ENCODE measurements at regions not wholly inside any gene's neighbourhood (a gene's known extent, or its start where the extent isn't known, plus 50 kb on each side); places are given as distances from the start of the nearest gene placed in this dataset.

- Mint-ChIP-seq H3K27ac (no peak overlapping the region), H3K27me3 (ENCODE audit: low read depth) (no peaks in the 10 kb centered on the region), H3K4me1 (peaks cover 12% of the 10 kb centered on the region), H3K36me3 (no peaks in the 10 kb centered on the region), H3K9me3 (no peaks in the 10 kb centered on the region), H3K4me3 (no peak overlapping the region)
- TF ChIP-seq CTCF (IDR thresholded peaks at IDR 0.05; ENCODE audit: unreplicated experiment): no peak
- no peak for DNase-seq (ENCODE audit: low spot score in 2 of 2, unreplicated experiment in 2 of 2)
Observed at GRCh38 chr12:124080649-124081048, 107.6 kb downstream of the ZNF664 start.

GRCh38 chr12:124082012-124082411 lies 109.0 kb downstream of the ZNF664 start:
- H3K27me3 Mint-ChIP-seq (ENCODE audit: low read depth): no peaks in the 10 kb centered on the region
- DNase-seq (ENCODE audit: low spot score in 2 of 2, unreplicated experiment in 2 of 2): no peak
- peaks cover 20% of the 10 kb centered on the region for H3K4me1 Mint-ChIP-seq
- H3K9me3 Mint-ChIP-seq: no peaks in the 10 kb centered on the region
- no peaks in the 10 kb centered on the region for H3K36me3 Mint-ChIP-seq
- H3K27ac Mint-ChIP-seq: no peak overlapping the region
- H3K4me3 Mint-ChIP-seq: no peak overlapping the region
- no peak for TF ChIP-seq CTCF (IDR thresholded peaks at IDR 0.05; ENCODE audit: unreplicated experiment)

- H3K9me3 Mint-ChIP-seq: no peaks in the 10 kb centered on the region
- peaks cover 25% of the 10 kb centered on the region for H3K4me1 Mint-ChIP-seq
- no peaks in the 10 kb centered on the region for H3K36me3 Mint-ChIP-seq
- H3K27me3 Mint-ChIP-seq (ENCODE audit: low read depth): no peaks in the 10 kb centered on the region
- no peak for TF ChIP-seq CTCF (IDR thresholded peaks at IDR 0.05; ENCODE audit: unreplicated experiment)
- no peak for DNase-seq (ENCODE audit: low spot score in 2 of 2, unreplicated experiment in 2 of 2)
- no peak overlapping the region for H3K4me3 Mint-ChIP-seq
- H3K27ac Mint-ChIP-seq: no peak overlapping the region
Observed at GRCh38 chr12:124082687-124083086, 109.7 kb downstream of the ZNF664 start.

- H3K27ac Mint-ChIP-seq: no peak overlapping the region
Observed at GRCh38 chr12:124083708-124084107, 110.7 kb downstream of the ZNF664 start.

GRCh38 chr12:124085419-124086296 lies 112.6 kb downstream of the ZNF664 start:
- no peak for TF ChIP-seq CTCF (IDR thresholded peaks at IDR 0.05; ENCODE audit: unreplicated experiment)
- Mint-ChIP-seq H3K27ac (peak overlapping the region; percentile 75), H3K9me3 (no peaks in the 10 kb centered on the region), H3K27me3 (ENCODE audit: low read depth) (no peaks in the 10 kb centered on the region), H3K4me1 (peaks cover 36% of the 10 kb centered on the region), H3K4me3 (no peak overlapping the region), H3K36me3 (no peaks in the 10 kb centered on the region)
- DNase-seq (ENCODE audit: low spot score in 2 of 2, unreplicated experiment in 2 of 2): no peak

More at GRCh38 chr12:124083708-124084107, 110.7 kb downstream of the ZNF664 start:
- no peaks in the 10 kb centered on the region for H3K27me3 Mint-ChIP-seq (ENCODE audit: low read depth)
- no peak overlapping the region for H3K4me3 Mint-ChIP-seq
- H3K36me3 Mint-ChIP-seq: no peaks in the 10 kb centered on the region
- no peaks in the 10 kb centered on the region for H3K9me3 Mint-ChIP-seq
- no peak for DNase-seq (ENCODE audit: low spot score in 2 of 2, unreplicated experiment in 2 of 2)
- TF ChIP-seq CTCF (IDR thresholded peaks at IDR 0.05; ENCODE audit: unreplicated experiment): no peak
- H3K4me1 Mint-ChIP-seq: peaks cover 26% of the 10 kb centered on the region

All from mesothelial cell of epicardium (in vitro differentiated cells).